ENCODE measurements at regions not wholly inside any gene's neighbourhood (a gene's known extent, or its start where the extent isn't known, plus 50 kb on each side); places are given as distances from the start of the nearest gene placed in this dataset.

DNA sequence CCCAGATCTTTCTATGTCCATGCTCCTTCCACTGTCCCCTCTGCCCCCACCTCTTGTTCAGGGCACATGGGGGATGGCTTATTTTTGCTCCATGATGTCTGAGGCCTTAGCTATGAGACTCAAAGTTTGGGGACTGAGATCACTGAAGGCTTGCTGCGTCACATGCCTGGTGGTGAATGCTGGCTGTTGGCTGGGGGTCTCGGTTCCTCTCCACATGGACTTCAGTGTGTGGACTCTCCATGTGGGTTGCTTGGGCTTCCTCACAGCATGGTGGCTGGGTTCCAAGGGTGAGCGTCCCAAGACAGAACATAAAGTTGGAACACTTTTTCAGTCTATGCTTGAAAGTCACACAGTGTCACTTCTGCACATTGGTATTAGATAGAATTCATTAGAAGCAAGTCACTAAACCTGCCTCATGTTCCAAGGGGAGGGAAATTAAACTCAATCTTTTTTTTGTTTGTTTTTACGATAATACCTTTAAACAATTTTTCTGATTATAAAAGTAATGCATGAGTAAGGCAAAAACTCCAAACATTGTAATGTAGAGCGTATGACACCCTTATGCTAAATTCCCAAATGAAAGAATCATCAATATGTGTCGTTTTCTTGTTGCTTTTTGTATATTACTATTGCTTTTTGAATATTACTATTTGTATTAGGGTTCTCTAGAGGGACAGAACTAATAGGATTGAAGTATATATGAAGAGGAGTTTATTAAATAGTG lies 111.7 kb downstream of the MYCN start:
- H3K4me3 ChIP-seq (ENCODE audit: low read depth, low read length), result no peak overlapping the region
- no peak for DNase-seq (ENCODE audit: low read depth)
- TF ChIP-seq, protein P1, sequence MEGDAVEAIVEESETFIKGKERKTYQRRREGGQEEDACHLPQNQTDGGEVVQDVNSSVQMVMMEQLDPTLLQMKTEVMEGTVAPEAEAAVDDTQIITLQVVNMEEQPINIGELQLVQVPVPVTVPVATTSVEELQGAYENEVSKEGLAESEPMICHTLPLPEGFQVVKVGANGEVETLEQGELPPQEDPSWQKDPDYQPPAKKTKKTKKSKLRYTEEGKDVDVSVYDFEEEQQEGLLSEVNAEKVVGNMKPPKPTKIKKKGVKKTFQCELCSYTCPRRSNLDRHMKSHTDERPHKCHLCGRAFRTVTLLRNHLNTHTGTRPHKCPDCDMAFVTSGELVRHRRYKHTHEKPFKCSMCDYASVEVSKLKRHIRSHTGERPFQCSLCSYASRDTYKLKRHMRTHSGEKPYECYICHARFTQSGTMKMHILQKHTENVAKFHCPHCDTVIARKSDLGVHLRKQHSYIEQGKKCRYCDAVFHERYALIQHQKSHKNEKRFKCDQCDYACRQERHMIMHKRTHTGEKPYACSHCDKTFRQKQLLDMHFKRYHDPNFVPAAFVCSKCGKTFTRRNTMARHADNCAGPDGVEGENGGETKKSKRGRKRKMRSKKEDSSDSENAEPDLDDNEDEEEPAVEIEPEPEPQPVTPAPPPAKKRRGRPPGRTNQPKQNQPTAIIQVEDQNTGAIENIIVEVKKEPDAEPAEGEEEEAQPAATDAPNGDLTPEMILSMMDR (IDR thresholded peaks at IDR 0.05; ENCODE audit: insufficient read depth, low read length), result no peak

DNA sequence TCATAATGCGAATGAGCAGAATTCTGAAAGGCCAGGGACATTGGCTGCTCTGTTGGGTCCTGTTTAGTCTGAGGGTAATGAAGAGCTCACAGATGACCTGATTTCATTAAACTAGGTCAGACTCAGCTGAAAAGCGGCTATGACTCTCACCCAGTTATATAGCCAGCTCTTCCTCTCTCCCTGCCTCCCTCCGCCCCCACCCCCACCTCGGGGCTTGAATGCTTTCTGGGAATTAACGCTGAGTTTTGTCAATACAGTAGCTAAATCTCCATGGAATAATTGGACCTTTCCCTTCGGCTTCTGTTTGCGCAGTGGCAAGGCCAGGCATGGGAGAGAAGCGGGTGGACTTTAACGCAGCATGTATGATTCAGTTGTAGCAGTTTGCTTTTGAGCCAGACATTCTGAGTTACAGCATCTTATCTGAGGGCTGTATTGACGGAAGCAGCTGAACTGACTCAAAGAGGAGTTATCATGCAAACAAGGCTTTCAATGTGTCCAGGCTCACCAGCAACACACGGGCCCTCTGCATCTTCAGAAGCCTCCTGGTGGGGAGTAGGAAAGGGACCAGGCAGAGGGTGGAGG lies 110.6 kb downstream of the MYCN start:
- DNase-seq (ENCODE audit: low read depth), result no peak
- H3K4me3 ChIP-seq (ENCODE audit: low read depth, low read length), result no peak overlapping the region
- TF ChIP-seq, protein P1 (IDR thresholded peaks at IDR 0.05; ENCODE audit: insufficient read depth, low read length), result no peak

DNA sequence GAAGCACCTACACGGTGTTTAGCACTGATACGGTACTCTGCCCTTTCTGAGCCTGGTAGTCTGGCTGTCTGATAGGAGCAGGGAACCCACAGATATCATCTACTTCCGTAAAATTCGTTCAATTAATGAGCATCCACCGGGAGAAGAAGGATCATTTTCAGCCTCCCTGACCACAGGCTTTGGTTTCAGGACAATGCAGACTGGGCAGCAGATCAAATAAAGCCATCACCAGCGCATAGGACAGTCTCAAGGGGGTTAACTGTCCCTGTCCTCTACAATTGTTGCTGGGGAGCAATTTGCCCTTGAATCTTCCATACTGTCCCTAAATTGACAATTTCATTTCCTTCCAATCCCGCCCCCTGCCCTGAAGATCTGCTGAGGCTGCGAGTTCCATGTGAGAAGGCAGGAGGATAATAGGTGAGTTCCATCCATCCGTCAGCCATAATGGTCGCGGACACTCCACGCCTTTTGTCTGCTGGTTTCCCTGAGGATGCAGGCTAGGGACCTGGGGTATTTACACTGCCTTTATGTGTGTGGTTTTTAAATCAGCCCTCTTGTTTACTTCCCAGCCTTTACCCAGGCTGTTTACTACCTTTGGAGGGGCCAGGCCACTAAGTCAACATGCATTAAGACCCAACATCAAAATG lies 110.0 kb downstream of the MYCN start:
- no peak overlapping the region for H3K4me3 ChIP-seq (ENCODE audit: low read depth, low read length)
- DNase-seq (ENCODE audit: low read depth), result no peak
- TF ChIP-seq, protein P1 (IDR thresholded peaks at IDR 0.05; ENCODE audit: insufficient read depth, low read length), result no peak

DNA sequence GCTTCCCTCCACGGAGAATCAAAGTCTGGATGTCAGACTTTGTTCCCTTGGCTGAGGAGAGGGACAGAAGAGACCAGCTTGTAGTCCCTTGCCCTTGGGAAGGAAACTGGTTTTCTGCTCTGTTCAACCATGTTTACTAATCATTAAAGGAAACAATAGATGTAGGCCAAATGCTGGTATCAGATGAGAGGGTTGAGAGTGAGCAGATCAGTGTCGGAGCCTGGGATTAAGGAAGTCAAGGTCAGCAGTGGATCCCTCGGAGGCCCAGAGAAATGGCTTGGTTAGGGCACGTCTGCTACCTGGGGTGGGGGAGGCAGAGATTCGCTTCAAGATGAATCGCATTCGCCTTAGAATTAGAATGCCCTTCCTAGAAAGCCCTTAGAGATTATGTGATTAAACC lies 109.1 kb downstream of the MYCN start:
- DNase-seq (ENCODE audit: low read depth), result no peak
- TF ChIP-seq, protein P1 (IDR thresholded peaks at IDR 0.05; ENCODE audit: insufficient read depth, low read length), result no peak
- no peak overlapping the region for H3K4me3 ChIP-seq (ENCODE audit: low read depth, low read length)

DNA sequence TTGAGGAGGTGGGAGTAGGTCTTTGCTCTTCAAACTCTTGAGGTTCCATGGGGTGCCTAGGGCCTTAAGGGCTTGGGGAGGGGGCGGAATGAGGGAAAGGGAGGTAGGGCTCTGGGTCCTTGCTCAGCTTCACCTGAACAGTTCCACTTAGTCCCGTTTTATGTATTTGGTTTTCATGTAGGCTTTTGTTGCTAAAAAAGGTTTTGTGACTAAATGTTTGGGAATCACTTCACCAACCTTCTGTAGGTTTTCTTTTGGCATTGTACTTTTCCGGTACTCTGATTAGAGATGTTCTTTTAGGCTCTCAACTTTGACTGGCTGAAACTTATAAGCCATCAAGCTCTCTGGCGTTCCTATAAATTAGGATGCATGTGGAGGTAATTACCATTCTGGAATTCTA lies 108.1 kb downstream of the MYCN start:
- TF ChIP-seq, protein P1 (IDR thresholded peaks at IDR 0.05; ENCODE audit: insufficient read depth, low read length), result no peak
- no peak overlapping the region for H3K4me3 ChIP-seq (ENCODE audit: low read depth, low read length)
- DNase-seq (ENCODE audit: low read depth), result no peak

DNA sequence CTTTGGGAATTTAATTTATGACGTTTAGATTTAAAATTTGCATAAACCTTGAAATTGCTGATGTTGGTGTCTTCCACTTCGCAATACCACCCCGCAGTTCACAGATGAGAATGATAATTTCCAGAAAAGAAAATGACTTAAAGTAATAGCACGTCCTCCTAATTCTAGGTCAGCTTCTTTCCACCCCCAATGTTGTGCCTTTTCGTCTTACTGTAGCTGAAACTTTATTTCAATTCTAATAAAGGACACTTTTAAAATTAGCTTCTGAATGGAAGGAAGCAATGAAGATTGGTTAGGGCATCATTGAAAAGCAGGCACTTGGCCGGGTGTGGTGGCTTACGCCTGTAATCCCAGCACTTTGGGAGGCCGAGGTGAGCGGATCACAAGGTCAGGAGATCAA lies 107.4 kb downstream of the MYCN start:
- TF ChIP-seq, protein P1 (IDR thresholded peaks at IDR 0.05; ENCODE audit: insufficient read depth, low read length), result no peak
- DNase-seq (ENCODE audit: low read depth), result no peak
- no peak overlapping the region for H3K4me3 ChIP-seq (ENCODE audit: low read depth, low read length)

Data from fibroblast of the aortic adventitia (primary cell).